ENCODE measurements at regions not wholly inside any gene's neighbourhood (a gene's known extent, or its start where the extent isn't known, plus 50 kb on each side); places are given as distances from the start of the nearest gene placed in this dataset.
"Not testable (repeated sequence)": the region's sequence is repeated elsewhere in the genome, so short reads cannot be mapped to it uniquely, and the experiment has no call there.

GRCh38 chr7:17046259-17046658 is 164.5 kb upstream of the AGR3 start:
- TF ChIP-seq CTCF (IDR thresholded peaks at IDR 0.05) = no peak
- Histone ChIP-seq H3K27ac (no peak overlapping the region), H3K36me3 (no peaks in the 10 kb centered on the region), H3K27me3 (ENCODE audit: low read depth) (no peaks in the 10 kb centered on the region), H3K4me3 (no peak overlapping the region), H3K9me3 (no peaks in the 10 kb centered on the region), H3K4me1 (peaks cover 27% of the 10 kb centered on the region)
- no peak for ATAC-seq
- DNase-seq = no peak
- intact Hi-C loops (cut with DNase I) = no loop called here

- Histone ChIP-seq H3K36me3 (no peaks in the 10 kb centered on the region), H3K27ac (no peak overlapping the region), H3K9me3 (no peaks in the 10 kb centered on the region), H3K4me1 (peaks cover 22% of the 10 kb centered on the region), H3K4me3 (no peak overlapping the region), H3K27me3 (ENCODE audit: low read depth) (no peaks in the 10 kb centered on the region)
- ATAC-seq (peak in 1 of 2 donors; percentile 52), DNase-seq (peak; percentile 47)
- intact Hi-C loops (cut with DNase I) = no loop called here
- no peak for TF ChIP-seq CTCF (IDR thresholded peaks at IDR 0.05)
Observed at GRCh38 chr7:17046666-17047065, 164.9 kb upstream of the AGR3 start.

GRCh38 chr7:17053164-17053563 is 171.4 kb upstream of the AGR3 start:
- H3K36me3 ChIP-seq; H3K4me3 ChIP-seq; ATAC-seq; H3K27ac ChIP-seq; H3K27me3 ChIP-seq (ENCODE audit: low read depth); H3K4me1 ChIP-seq; intact Hi-C loops (cut with DNase I); H3K9me3 ChIP-seq; DNase-seq: not testable (repeated sequence)

DNA sequence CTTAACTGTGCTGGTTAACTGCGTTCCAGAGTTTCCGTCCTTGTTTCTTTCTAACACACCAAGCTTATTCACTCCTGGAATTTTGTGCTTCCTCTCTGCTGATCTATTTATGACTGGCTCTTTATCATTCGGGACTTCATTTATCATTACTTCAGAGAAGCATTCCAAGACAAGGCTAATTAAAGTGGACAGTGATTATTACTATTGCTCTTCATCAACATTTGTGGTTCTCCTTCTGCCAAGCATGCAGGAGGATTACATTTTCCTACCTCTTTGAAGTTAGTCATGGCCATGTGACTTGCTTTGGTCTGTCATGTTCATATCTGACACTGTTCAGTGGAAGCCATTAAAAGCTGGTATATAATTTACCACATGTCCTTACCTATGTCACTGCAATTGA is 172.4 kb upstream of the AGR3 start:
- Histone ChIP-seq H3K27ac (no peak overlapping the region), H3K36me3 (no peaks in the 10 kb centered on the region), H3K9me3 (no peaks in the 10 kb centered on the region), H3K4me3 (no peak overlapping the region), H3K27me3 (ENCODE audit: low read depth) (no peaks in the 10 kb centered on the region), H3K4me1 (no peaks in the 10 kb centered on the region)
- no peak for DNase-seq
- ATAC-seq = no peak
- intact Hi-C loops (cut with DNase I) = no loop called here
- no peak for TF ChIP-seq CTCF (IDR thresholded peaks at IDR 0.05)

DNA sequence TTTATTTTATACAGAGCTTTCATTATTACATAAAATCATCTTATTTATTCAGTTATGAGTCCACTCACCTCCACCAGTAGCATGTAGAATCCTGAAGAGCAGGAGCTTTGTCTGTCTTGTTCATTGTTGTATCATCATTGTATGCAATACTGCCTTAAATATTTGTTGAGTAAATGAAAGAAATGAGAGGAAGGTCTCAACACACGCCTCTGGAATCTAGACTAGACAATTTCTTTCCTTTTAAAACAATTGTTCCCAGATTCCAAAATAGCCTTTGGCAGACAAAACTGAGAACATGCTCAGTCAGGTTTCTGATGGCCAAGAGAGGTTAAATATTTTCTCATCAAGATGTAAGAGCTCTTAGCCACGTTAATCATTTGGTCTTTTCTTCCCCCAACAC is 173.1 kb upstream of the AGR3 start:
- no peak for TF ChIP-seq CTCF (IDR thresholded peaks at IDR 0.05)
- Histone ChIP-seq H3K9me3 (no peaks in the 10 kb centered on the region), H3K4me1 (no peaks in the 10 kb centered on the region), H3K4me3 (no peak overlapping the region), H3K27ac (no peak overlapping the region), H3K27me3 (ENCODE audit: low read depth) (no peaks in the 10 kb centered on the region), H3K36me3 (no peaks in the 10 kb centered on the region)
- DNase-seq = no peak
- intact Hi-C loops (cut with DNase I) = no loop called here
- no peak for ATAC-seq

- Histone ChIP-seq H3K27ac (no peak overlapping the region), H3K4me1 (no peaks in the 10 kb centered on the region), H3K9me3 (no peaks in the 10 kb centered on the region), H3K36me3 (no peaks in the 10 kb centered on the region), H3K27me3 (ENCODE audit: low read depth) (no peaks in the 10 kb centered on the region), H3K4me3 (no peak overlapping the region)
- ATAC-seq (no peak), DNase-seq (no peak)
- TF ChIP-seq CTCF (IDR thresholded peaks at IDR 0.05) = no peak
- intact Hi-C loops (cut with DNase I) = no loop called here
Observed at GRCh38 chr7:17055596-17055995, 173.8 kb upstream of the AGR3 start.

All from lower lobe of right lung (tissue), 2 donors.